NCI-H748 (cell line): ENCODE measurements at regions not wholly inside any gene's neighbourhood (a gene's known extent, or its start where the extent isn't known, plus 50 kb on each side); places are given as distances from the start of the nearest gene placed in this dataset.
"Not testable (repeated sequence)": the region's sequence is repeated elsewhere in the genome, so short reads cannot be mapped to it uniquely, and the experiment has no call there.

ENCODE experiments used
- DNase-seq: peaks from one replicate; lab custom pipeline; 2025; ENCODE audit not compliant: unreplicated experiment; lab: John Stamatoyannopoulos, UW

DNA sequence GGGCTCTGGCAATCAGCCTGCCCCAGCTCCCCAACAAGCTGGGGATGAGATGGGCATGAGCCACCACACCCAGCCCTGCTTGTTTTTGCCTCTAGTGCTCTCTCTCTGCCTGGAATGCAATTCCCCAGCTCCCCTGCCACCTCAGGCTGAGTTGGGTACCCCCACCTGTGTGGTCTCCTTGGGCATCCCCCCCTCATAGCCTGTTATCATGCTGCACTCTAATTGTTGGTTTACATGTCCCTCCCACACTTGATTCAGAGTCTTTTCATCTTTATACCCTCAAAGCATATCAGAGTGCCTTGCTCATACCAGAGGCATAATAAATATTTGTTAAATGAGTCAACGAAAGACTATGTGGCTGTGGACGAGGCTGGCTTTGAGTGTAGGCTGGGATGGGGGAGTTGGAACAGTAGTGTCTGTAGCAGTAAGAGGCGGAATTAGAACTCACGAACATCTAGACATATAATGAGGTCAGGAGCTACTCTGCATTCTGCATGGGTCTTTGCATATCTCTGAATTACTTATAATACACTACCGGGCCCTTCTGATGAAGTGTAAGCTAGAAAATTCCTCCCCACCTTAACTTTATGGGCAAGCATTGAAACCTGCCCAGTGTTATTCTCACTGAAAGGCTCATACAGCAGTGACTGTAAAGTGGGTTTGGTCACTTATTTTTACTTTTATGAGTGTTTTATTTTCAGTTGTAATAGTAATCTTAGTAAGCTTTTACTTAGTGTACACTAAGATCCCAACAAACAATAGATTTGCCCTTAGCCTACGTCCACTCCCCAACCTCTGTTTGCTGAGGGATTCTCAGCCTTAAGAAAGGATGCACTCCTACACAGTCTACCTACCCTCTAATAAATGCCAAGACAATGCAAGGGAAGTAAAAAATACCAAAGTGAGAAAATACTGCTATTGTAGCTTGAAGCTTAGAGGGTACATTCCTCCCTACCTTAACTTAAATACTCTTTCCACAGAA is 58.7 kb downstream of the EDN1 start:
- DNase-seq = no peak

DNA sequence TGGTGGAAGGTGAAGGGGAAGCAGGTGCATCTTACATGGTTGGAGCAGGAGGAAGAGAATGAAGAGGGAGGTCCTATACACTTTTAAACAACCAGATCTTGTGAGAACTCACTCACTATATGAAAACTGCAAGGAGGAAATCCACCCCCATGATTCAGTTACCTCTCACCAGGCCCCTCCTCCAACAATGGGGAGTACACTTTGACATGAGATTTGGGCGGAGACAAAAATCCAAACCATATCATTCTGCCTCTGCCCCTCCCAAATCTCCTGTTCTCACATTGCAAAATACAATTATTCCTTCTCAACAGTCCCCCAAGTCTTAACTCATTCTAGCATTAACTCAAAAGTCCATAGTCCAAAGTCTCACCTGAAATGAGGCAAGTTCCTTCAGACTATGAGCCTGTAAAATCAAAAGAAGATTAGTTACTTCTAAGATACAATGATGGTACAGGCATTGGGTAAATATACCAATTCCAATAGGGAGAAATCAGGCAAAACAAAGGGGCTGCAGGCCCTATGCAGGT is 60.5 kb downstream of the EDN1 start:
- no peak for DNase-seq

- DNase-seq = no peak
These were observed 61.5 kb downstream of the EDN1 start for GRCh38 chr6:12351672-12352071.

DNA sequence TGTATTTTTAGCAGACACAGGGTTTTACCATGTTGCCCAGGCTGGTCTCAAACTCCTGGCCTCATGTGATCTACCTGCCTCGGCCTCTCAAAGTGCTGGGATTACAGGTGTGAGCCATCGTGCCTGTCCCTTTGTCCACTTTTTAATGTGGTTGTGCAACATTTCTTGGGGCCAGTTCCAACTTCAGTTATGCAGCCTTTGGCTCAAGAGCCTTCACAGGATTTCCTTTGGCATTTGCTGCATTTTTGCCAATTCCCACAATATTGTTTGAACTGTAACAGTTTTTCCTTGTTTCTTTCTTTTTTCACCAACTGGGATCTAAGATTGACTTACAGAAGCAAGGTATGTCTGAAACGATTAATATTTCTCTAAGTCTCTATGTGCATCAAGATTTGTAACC is 63.6 kb downstream of the EDN1 start:
- DNase-seq = no peak

GRCh38 chr6:12354499-12354898 is 64.3 kb downstream of the EDN1 start:
- DNase-seq = no peak

- no peak for DNase-seq
These were observed 65.2 kb downstream of the EDN1 start for GRCh38 chr6:12355354-12355753.

GRCh38 chr6:12356431-12356830 is 66.3 kb downstream of the EDN1 start:
- DNase-seq = no peak

- DNase-seq = no peak
These were observed 67.1 kb downstream of the EDN1 start for GRCh38 chr6:12356983-12357972.

GRCh38 chr6:12359036-12359435 is 68.9 kb downstream of the EDN1 start:
- no peak for DNase-seq

- DNase-seq = no peak
These were observed 71.0 kb downstream of the EDN1 start for GRCh38 chr6:12361042-12361765.

- not testable (repeated sequence) for DNase-seq
These were observed 73.1 kb downstream of the EDN1 start for GRCh38 chr6:12363277-12363650.

DNA sequence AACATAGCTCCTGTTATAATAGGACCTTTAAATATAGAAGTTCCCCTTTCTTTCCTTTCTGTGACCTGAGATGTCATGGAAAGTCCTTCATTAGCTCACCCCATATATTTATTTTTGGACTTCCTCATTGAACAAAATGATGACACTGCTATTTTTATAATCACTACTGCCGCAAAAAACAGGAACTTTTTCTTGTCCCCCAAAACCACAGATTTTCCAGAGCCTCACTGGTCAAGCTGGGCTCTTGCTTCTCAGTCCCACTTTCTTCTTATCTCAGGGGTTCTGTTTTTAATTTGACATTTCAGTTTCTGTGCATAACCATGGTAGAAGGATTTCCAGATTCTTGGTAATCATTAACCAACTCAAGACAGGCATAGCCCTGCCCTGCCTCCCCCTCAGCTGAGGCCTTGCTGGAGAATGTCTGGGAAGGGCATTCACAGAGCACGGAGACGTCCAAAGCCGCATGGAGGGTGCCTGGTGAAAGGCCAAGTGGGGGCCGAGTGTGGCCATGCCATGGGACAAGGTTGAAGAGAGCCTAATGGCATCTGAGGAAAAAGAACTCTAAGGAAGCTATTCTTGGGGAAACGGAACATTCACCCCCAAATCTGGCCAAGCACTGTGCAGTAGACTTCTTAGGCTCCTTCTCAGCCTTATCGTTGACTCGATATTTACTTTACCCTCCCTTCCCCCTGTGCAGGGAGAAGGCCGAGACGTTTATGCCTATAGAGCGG is 73.7 kb downstream of the EDN1 start:
- DNase-seq = no peak

DNA sequence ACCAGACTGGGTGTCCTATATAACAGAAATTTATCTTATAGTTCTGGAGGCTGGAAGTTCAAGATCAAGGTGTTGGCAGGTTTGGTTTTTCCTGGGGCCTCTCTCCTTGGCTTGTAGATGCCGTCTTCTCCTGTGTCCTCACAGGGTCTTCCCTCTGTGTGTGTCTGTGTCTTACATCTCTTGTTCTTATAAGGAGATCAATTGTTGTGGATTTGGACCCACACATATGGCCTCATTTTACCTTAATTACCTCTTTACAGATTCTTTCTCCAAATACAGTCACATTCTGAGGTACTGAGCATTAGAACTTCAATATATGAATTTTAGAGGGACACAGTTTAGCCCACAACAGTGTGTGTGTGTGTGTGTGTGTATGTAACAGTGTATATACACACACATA is 74.5 kb downstream of the EDN1 start:
- no peak for DNase-seq

DNA sequence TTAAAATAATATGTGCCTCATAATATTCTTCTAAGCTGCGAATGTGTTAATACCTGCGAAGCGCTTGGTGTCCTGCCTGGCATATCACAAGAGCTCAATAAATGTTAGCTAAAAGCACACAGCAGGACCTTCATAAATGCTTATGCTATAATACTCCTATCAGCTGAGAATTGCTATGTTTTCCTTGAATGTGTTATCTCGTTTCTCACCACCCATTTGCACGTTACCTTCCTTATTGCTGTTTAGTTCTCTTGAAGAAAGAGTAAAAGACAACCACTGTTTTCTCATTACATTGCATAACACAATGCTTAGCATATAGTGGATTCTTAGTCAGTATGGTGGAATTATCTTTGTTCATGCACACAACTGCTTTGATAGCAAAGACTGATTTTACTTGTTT is 76.6 kb downstream of the EDN1 start:
- no peak for DNase-seq

- no peak for DNase-seq
These were observed 77.3 kb downstream of the EDN1 start for GRCh38 chr6:12367412-12367811.

DNA sequence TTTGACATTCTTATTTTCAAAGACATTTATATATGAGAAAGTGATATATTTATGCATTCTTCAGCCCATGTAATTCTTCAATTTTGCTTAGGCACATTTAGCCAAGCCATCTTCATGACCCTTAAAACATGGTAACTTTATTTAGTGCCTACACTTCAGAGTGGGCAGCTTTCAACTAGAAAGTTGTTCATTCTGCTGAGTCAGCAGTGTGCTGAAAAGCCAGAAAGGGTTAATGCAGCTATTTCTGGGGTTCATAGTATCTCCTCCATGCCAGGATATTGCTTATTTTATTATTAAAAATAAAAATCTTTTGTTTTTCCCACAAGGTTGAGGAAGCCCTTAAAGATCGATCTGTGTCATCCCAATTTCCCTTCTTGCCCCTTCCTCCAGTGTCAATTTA is 79.2 kb downstream of the EDN1 start:
- no peak for DNase-seq

DNA sequence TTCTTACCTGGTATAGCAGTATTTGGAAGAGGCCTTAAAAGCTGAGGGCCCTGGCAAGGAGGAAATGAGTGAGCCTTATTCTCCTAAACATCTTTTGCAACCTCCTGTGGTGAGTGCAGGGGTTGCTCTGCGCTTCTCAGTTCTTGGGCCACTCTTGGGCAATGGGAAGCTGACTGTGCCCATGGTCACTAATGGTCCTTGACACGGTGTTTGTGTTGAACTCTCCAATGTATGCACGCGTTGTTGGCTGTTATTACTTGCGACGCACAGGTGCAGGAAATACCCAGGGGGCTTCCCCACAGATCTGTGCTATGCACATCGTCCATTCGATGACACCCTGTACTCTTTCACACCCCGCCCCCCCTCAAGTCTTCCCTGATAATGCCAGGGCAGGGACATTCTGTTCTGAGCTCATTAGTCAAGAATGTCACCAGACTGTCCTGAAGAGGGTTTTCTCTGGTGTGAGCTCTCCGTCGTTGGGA is 79.7 kb downstream of the EDN1 start:
- DNase-seq = no peak

DNA sequence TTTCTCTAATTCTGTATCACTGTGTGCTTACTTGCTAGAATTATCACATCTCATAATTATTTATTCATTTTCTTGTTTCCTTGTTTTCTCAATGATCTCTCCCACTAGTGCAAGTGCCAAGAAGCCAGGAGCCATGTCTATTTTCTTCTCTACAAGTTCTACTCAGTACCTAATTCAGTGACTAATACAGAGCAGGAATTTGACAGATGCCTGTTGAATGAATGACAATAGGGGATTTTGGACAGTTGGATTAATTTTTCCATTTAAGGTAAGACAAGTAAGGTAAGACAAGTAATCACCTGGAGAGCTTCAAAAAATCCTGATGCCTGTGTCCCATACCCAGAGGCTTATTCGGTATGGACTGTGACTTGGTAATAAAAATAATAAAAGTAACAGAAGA is 81.0 kb downstream of the EDN1 start:
- no peak for DNase-seq

DNA sequence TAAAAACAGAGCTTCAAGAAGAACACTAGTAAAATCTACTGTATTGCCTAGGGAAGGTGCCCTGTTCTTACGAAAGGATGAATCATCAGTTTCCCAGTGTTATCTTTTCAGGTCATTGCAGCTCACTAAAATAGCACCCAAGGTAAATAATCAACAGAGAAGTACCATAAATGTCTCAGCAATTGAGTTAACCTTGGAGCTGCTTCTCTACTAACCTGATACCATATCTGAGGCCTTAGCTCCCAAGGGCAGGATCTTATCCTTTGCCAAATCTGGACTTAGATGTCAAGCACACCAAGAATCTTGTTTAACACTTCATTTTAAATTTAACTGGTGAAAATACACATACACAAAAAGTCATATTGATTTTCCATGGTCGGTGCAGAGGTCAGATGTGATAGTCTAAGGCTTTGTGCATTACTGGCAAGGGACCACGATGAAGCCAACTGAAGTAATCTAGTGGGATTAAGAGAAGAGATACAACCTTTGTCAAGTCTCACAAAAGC is 81.5 kb downstream of the EDN1 start:
- no peak for DNase-seq

GRCh38 chr6:12379181-12379580 is 89.0 kb downstream of the EDN1 start:
- DNase-seq = no peak
